ENCODE measurements at regions not wholly inside any gene's neighbourhood (a gene's known extent, or its start where the extent isn't known, plus 50 kb on each side); places are given as distances from the start of the nearest gene placed in this dataset.

GRCh38 chr3:110576960-110577359 is 494.7 kb upstream of the NECTIN3 start:
- ATAC-seq = no peak
- Mint-ChIP-seq H3K27me3 (no peaks in the 10 kb centered on the region), H3K4me1 (peaks cover 0 to 7% (median 0%) of the 10 kb centered on the region in 7 donors), H3K4me3 (no peak overlapping the region), H3K27ac (no peak overlapping the region), H3K36me3 (no peaks in the 10 kb centered on the region), H3K9me3 (peaks cover 0 to 2% (median 0%) of the 10 kb centered on the region in 11 donors)
- Histone ChIP-seq H3K27me3 (ENCODE audit: control insufficient read depth in 2 of 2, insufficient read depth in 2 of 2, low read length in 2 of 2) (no peaks in the 10 kb centered on the region), H3K36me3 (ENCODE audit: control insufficient read depth in 2 of 3, insufficient read depth in 3 of 3, low read length in 3 of 3) (no peaks in the 10 kb centered on the region), H3K9me3 (ENCODE audit: control insufficient read depth in 2 of 3, low read length in 3 of 3) (no peaks in the 10 kb centered on the region), H3K4me1 (ENCODE audit: control insufficient read depth in 2 of 2, insufficient read depth in 2 of 2, low read length in 2 of 2) (no peaks in the 10 kb centered on the region), H3K27ac (ENCODE audit: low read depth, low read length) (no peak overlapping the region), H3K4me3 (ENCODE audit: low read length) (no peak overlapping the region)
- intact Hi-C loops (cut with micrococcal nuclease) = no loop called here
- ChIA-PET POLR2A (no interaction called here), CTCF (no interaction called here)
- no peak for DNase-seq

- Histone ChIP-seq H3K27ac (ENCODE audit: low read depth, low read length) (no peak overlapping the region), H3K27me3 (ENCODE audit: control insufficient read depth in 2 of 2, insufficient read depth in 2 of 2, low read length in 2 of 2) (no peaks in the 10 kb centered on the region), H3K9me3 (ENCODE audit: control insufficient read depth in 2 of 3, low read length in 3 of 3) (no peaks in the 10 kb centered on the region), H3K4me3 (ENCODE audit: low read length) (no peak overlapping the region), H3K36me3 (ENCODE audit: control insufficient read depth in 2 of 3, insufficient read depth in 3 of 3, low read length in 3 of 3) (no peaks in the 10 kb centered on the region), H3K4me1 (ENCODE audit: control insufficient read depth in 2 of 2, insufficient read depth in 2 of 2, low read length in 2 of 2) (no peaks in the 10 kb centered on the region)
- no peak for ATAC-seq
- Mint-ChIP-seq H3K9me3 (peaks cover 0 to 2% (median 0%) of the 10 kb centered on the region in 11 donors), H3K36me3 (no peaks in the 10 kb centered on the region), H3K27me3 (no peaks in the 10 kb centered on the region), H3K27ac (no peak overlapping the region), H3K4me1 (peaks cover 0 to 7% (median 0%) of the 10 kb centered on the region in 7 donors), H3K4me3 (no peak overlapping the region)
- ChIA-PET POLR2A (no interaction called here), CTCF (no interaction called here)
- intact Hi-C loops (cut with micrococcal nuclease) = no loop called here
- no peak for DNase-seq
Measured at GRCh38 chr3:110577854-110578253, 493.8 kb upstream of the NECTIN3 start.

GRCh38 chr3:110579840-110580550 is 491.6 kb upstream of the NECTIN3 start:
- Histone ChIP-seq H3K36me3 (ENCODE audit: control insufficient read depth in 2 of 3, insufficient read depth in 3 of 3, low read length in 3 of 3) (no peaks in the 10 kb centered on the region), H3K27me3 (ENCODE audit: control insufficient read depth in 2 of 2, insufficient read depth in 2 of 2, low read length in 2 of 2) (no peaks in the 10 kb centered on the region), H3K4me3 (ENCODE audit: low read length) (no peak overlapping the region), H3K9me3 (ENCODE audit: control insufficient read depth in 2 of 3, low read length in 3 of 3) (no peaks in the 10 kb centered on the region), H3K4me1 (ENCODE audit: control insufficient read depth in 2 of 2, insufficient read depth in 2 of 2, low read length in 2 of 2) (no peaks in the 10 kb centered on the region), H3K27ac (ENCODE audit: low read depth, low read length) (no peak overlapping the region)
- Mint-ChIP-seq H3K4me3 (no peak overlapping the region), H3K27me3 (peaks cover 0 to 6% (median 0%) of the 10 kb centered on the region in 5 donors), H3K9me3 (peaks cover 0 to 2% (median 0%) of the 10 kb centered on the region in 11 donors), H3K36me3 (no peaks in the 10 kb centered on the region), H3K27ac (no peak overlapping the region), H3K4me1 (peaks cover 0 to 7% (median 0%) of the 10 kb centered on the region in 7 donors)
- DNase-seq (no peak), ATAC-seq (no peak)
- intact Hi-C loops (cut with micrococcal nuclease) = no loop called here
- CTCF ChIA-PET = no interaction called here
- POLR2A ChIA-PET = no interaction called here

GRCh38 chr3:110583373-110583935 is 488.2 kb upstream of the NECTIN3 start:
- no peak overlapping the region for H3K27ac Mint-ChIP-seq
- ChIA-PET POLR2A (interaction anchor here (0.6 kb wide), 1 partner anchor 97 kb away, joined by 4 read pairs; no protein-coding TSS in a partner anchor), CTCF (no interaction called here)
- peaks cover 0 to 10% (median 5%) of the 10 kb centered on the region in 5 donors for H3K27me3 Mint-ChIP-seq
- DNase-seq = no peak
- H3K4me3 Mint-ChIP-seq = no peak overlapping the region
- H3K4me1 ChIP-seq (ENCODE audit: control insufficient read depth in 2 of 2, insufficient read depth in 2 of 2, low read length in 2 of 2) = no peaks in the 10 kb centered on the region
- H3K27me3 ChIP-seq (ENCODE audit: control insufficient read depth in 2 of 2, insufficient read depth in 2 of 2, low read length in 2 of 2) = no peaks in the 10 kb centered on the region
- H3K9me3 Mint-ChIP-seq = peaks cover 0 to 4% (median 0%) of the 10 kb centered on the region in 11 donors
- H3K4me1 Mint-ChIP-seq = peaks cover 0 to 6% (median 0%) of the 10 kb centered on the region in 7 donors
- H3K36me3 Mint-ChIP-seq = no peaks in the 10 kb centered on the region
- intact Hi-C loops (cut with micrococcal nuclease) = no loop called here
- no peak overlapping the region for H3K27ac ChIP-seq (ENCODE audit: low read depth, low read length)
- H3K4me3 ChIP-seq (ENCODE audit: low read length) = no peak overlapping the region
- no peak for ATAC-seq
- no peaks in the 10 kb centered on the region for H3K36me3 ChIP-seq (ENCODE audit: control insufficient read depth in 2 of 3, insufficient read depth in 3 of 3, low read length in 3 of 3)
- H3K9me3 ChIP-seq (ENCODE audit: control insufficient read depth in 2 of 3, low read length in 3 of 3) = no peaks in the 10 kb centered on the region

GRCh38 chr3:110588906-110589305 is 482.7 kb upstream of the NECTIN3 start:
- H3K9me3 ChIP-seq (ENCODE audit: control insufficient read depth in 2 of 3, low read length in 3 of 3) = no peaks in the 10 kb centered on the region
- Mint-ChIP-seq H3K27me3 (peaks cover 0 to 21% (median 10%) of the 10 kb centered on the region in 5 donors), H3K36me3 (peaks cover 0 to 5% (median 0%) of the 10 kb centered on the region in 5 donors), H3K4me1 (no peaks in the 10 kb centered on the region), H3K4me3 (no peak overlapping the region), H3K27ac (no peak overlapping the region), H3K9me3 (peaks cover 0 to 11% (median 6%) of the 10 kb centered on the region in 11 donors)
- H3K4me1 ChIP-seq (ENCODE audit: control insufficient read depth in 2 of 2, insufficient read depth in 2 of 2, low read length in 2 of 2) = no peaks in the 10 kb centered on the region
- H3K27me3 ChIP-seq (ENCODE audit: control insufficient read depth in 2 of 2, insufficient read depth in 2 of 2, low read length in 2 of 2) = no peaks in the 10 kb centered on the region
- ChIA-PET CTCF (no interaction called here), POLR2A (no interaction called here)
- intact Hi-C loops (cut with micrococcal nuclease) = no loop called here
- H3K27ac ChIP-seq (ENCODE audit: low read depth, low read length) = no peak overlapping the region
- no peak overlapping the region for H3K4me3 ChIP-seq (ENCODE audit: low read length)
- no peaks in the 10 kb centered on the region for H3K36me3 ChIP-seq (ENCODE audit: control insufficient read depth in 2 of 3, insufficient read depth in 3 of 3, low read length in 3 of 3)
- ATAC-seq (no peak), DNase-seq (no peak)

- no peaks in the 10 kb centered on the region for H3K4me1 ChIP-seq (ENCODE audit: control insufficient read depth in 2 of 2, insufficient read depth in 2 of 2, low read length in 2 of 2)
- H3K4me3 ChIP-seq (ENCODE audit: low read length) = no peak overlapping the region
- ChIA-PET CTCF (no interaction called here), POLR2A (no interaction called here)
- intact Hi-C loops (cut with micrococcal nuclease) = no loop called here
- Mint-ChIP-seq H3K27me3 (peaks cover 0 to 21% (median 10%) of the 10 kb centered on the region in 5 donors), H3K4me1 (no peaks in the 10 kb centered on the region), H3K36me3 (peaks cover 0 to 5% (median 0%) of the 10 kb centered on the region in 5 donors), H3K4me3 (no peak overlapping the region), H3K9me3 (peaks cover 0 to 16% (median 9%) of the 10 kb centered on the region in 11 donors), H3K27ac (no peak overlapping the region)
- H3K27me3 ChIP-seq (ENCODE audit: control insufficient read depth in 2 of 2, insufficient read depth in 2 of 2, low read length in 2 of 2) = no peaks in the 10 kb centered on the region
- ATAC-seq (no peak), DNase-seq (no peak)
- no peak overlapping the region for H3K27ac ChIP-seq (ENCODE audit: low read depth, low read length)
- no peaks in the 10 kb centered on the region for H3K9me3 ChIP-seq (ENCODE audit: control insufficient read depth in 2 of 3, low read length in 3 of 3)
- H3K36me3 ChIP-seq (ENCODE audit: control insufficient read depth in 2 of 3, insufficient read depth in 3 of 3, low read length in 3 of 3) = no peaks in the 10 kb centered on the region
Measured at GRCh38 chr3:110589341-110589740, 482.3 kb upstream of the NECTIN3 start.

GRCh38 chr3:110593749-110594148 is 477.9 kb upstream of the NECTIN3 start:
- Mint-ChIP-seq H3K4me1 (peaks cover 0 to 2% (median 0%) of the 10 kb centered on the region in 7 donors), H3K9me3 (peaks cover 0 to 41% (median 13%) of the 10 kb centered on the region in 11 donors), H3K36me3 (peaks cover 0 to 10% (median 0%) of the 10 kb centered on the region in 5 donors), H3K27me3 (peaks cover 0 to 17% (median 5%) of the 10 kb centered on the region in 5 donors), H3K27ac (no peak overlapping the region), H3K4me3 (no peak overlapping the region)
- Histone ChIP-seq H3K9me3 (ENCODE audit: control insufficient read depth in 2 of 3, low read length in 3 of 3) (peaks cover 0 to 6% (median 0%) of the 10 kb centered on the region in 3 experiments), H3K27ac (ENCODE audit: low read depth, low read length) (no peak overlapping the region), H3K36me3 (ENCODE audit: control insufficient read depth in 2 of 3, insufficient read depth in 3 of 3, low read length in 3 of 3) (no peaks in the 10 kb centered on the region), H3K4me1 (ENCODE audit: control insufficient read depth in 2 of 2, insufficient read depth in 2 of 2, low read length in 2 of 2) (no peaks in the 10 kb centered on the region), H3K27me3 (ENCODE audit: control insufficient read depth in 2 of 2, insufficient read depth in 2 of 2, low read length in 2 of 2) (no peaks in the 10 kb centered on the region), H3K4me3 (ENCODE audit: low read length) (no peak overlapping the region)
- CTCF ChIA-PET = interaction anchor here (0.6 kb wide), 1 partner anchor 247 kb away, joined by 4 read pairs; no protein-coding TSS in a partner anchor
- ATAC-seq (no peak), DNase-seq (no peak)
- intact Hi-C loops (cut with micrococcal nuclease) = no loop called here
- POLR2A ChIA-PET = no interaction called here

Measured in naive thymus-derived CD4-positive, alpha-beta T cell (primary cell).